ENCODE measurements at regions not wholly inside any gene's neighbourhood (a gene's known extent, or its start where the extent isn't known, plus 50 kb on each side); places are given as distances from the start of the nearest gene placed in this dataset.

DNA sequence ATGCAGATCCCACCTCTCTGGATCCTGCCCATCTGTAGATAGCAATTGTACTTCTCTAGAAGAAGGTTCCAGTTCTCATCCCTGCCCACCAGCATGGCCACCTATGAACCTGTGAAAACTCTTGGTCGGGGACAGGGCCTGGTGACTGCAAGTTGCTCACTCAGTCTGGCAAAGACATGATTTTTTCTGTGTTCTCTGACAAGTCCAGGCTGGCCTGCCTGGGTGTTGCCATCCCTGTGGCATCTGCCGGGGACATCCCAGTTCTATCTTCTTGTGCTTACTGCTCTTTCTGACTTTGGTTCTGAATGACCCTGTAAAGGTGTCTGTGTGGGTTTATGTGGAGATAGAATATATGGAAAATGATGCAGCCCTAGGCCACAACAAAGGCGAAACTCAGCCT lies 545.8 kb downstream of the INSC start:
- no peak for TF ChIP-seq GATA3 (IDR thresholded peaks at IDR 0.05; ENCODE audit: low read depth, low read length)
- TF ChIP-seq GATA2 (IDR thresholded peaks at IDR 0.05; ENCODE audit: low read depth, low read length), result no peak

DNA sequence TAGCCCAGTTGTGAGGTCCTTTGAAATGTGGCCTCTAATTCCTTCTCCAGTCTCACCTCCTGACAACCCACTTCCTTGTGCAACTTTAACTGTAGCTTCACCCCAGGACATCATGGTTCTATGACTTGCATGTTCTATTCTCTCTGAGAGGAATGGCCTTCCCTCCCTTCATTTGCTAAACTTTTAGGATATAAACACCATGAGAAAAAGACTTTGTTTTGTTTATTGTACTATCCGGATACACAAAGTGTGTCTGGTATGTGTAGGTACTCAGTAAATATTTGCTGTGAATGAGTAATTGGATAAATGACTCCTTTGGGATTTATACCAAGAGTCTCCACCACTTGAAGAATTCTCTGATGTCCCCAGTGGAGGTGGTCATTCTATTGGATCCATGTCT lies 547.6 kb downstream of the INSC start:
- TF ChIP-seq GATA2 (IDR thresholded peaks at IDR 0.05; ENCODE audit: low read depth, low read length), result no peak
- TF ChIP-seq GATA3 (IDR thresholded peaks at IDR 0.05; ENCODE audit: low read depth, low read length), result no peak

- TF ChIP-seq GATA3 (IDR thresholded peaks at IDR 0.05; ENCODE audit: low read depth, low read length), result no peak
- TF ChIP-seq GATA2 (IDR thresholded peaks at IDR 0.05; ENCODE audit: low read depth, low read length), result no peak
Measured at GRCh38 chr11:15663777-15664218, 549.1 kb downstream of the INSC start.

GRCh38 chr11:15665368-15665871 lies 550.7 kb downstream of the INSC start:
- TF ChIP-seq GATA2 (IDR thresholded peaks at IDR 0.05; ENCODE audit: low read depth, low read length) (no peak), GATA3 (IDR thresholded peaks at IDR 0.05; ENCODE audit: low read depth, low read length) (no peak)

DNA sequence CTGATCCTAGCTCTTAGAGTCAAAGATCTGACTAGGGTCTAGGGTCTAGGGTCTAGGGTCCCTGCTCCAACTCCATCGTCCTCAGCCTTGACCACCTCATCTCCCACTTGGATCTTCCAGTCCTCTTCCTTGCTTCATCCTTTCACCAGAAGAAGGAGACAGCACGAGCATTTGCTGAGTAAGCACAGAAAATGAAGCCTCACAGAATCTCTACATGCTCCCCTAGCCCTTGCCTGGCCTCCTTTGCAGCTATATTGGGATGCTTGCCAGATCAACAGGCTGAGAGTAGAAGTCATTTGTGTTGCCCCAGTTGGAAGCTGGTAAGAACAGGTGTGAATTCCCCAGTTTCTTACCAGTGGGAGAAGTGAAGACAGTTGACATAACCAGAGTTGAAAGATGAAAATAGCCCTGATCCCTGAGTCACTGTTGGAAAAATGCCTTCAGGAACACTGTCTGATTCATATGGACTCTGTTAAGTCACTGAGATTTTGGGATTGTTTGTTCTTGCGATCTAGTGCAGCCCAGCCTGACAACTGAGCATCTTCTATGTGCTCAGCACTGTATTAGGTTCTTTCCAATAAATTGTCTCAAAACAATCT lies 552.5 kb downstream of the INSC start:
- no peak for TF ChIP-seq GATA3 (IDR thresholded peaks at IDR 0.05; ENCODE audit: low read depth, low read length)
- no peak for TF ChIP-seq GATA2 (IDR thresholded peaks at IDR 0.05; ENCODE audit: low read depth, low read length)

DNA sequence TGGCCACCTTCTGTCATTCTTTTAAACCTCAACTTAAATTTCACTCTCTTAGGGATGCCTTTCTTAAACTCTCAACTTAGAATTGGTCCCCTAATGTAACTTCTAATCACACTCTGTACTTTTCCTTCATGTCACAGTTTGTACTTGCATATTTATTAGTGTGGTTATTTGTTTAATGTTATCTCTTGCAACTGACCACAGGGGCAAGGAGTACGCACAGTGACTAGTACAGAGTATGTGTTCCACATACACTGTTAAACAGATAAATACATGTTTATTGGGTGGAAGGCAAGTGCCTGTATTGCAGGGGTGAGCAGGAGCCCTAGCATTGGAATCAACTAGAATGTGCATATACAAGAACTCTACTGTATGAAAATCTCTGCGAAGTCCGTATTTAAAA lies 554.0 kb downstream of the INSC start:
- TF ChIP-seq GATA3 (IDR thresholded peaks at IDR 0.05; ENCODE audit: low read depth, low read length), result no peak
- no peak for TF ChIP-seq GATA2 (IDR thresholded peaks at IDR 0.05; ENCODE audit: low read depth, low read length)

DNA sequence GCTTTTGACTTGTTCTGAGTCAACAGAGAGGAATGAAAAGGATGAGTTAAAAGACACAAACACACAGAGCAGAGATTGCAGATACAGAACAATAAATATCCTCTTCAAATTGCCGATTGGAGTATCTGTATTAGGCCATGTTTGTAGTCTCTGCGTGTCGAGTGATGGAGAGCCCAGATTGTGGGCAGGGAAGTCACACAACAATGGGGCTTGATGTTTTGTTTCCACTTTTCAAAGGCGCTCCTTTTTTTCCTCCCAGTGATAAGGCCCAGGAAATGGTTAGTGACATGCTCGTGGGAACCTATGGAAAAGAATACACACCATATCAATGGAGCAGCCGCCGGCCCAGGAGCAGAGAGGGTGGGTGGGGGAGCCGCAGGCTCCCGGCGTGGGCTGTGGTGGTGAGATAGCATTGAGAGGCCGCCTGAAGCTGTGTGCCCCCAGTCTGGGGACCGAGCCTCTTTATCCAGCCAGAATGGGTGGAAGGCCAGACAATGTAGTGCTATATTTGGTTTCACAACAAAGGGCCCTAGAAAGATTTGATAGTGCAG lies 555.9 kb downstream of the INSC start:
- no peak for TF ChIP-seq GATA3 (IDR thresholded peaks at IDR 0.05; ENCODE audit: low read depth, low read length)
- TF ChIP-seq GATA2 (IDR thresholded peaks at IDR 0.05; ENCODE audit: low read depth, low read length), result no peak

DNA sequence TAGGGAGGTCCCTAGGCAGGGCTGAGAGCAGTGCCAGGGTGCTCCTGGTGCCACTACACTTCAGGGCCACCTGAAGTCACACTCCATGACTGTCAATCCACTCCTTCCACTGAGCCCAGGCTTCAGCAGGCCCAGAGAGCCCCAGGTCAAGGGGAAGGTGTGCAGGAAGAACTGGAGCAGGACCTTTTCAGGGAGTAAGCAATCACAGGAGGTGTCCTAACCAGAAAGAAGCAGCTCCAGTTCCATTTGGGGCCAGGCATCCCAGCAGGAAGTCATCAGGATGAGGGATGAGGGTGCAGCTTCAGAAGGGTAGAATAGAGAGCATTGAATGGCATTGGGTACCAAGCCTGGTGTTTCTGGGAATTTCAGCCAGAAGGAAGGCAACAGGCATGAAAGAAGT lies 556.5 kb downstream of the INSC start:
- TF ChIP-seq GATA3 (IDR thresholded peaks at IDR 0.05; ENCODE audit: low read depth, low read length) (no peak), GATA2 (IDR thresholded peaks at IDR 0.05; ENCODE audit: low read depth, low read length) (no peak)

GRCh38 chr11:15672825-15673224 lies 558.1 kb downstream of the INSC start:
- TF ChIP-seq GATA3 (IDR thresholded peaks at IDR 0.05; ENCODE audit: low read depth, low read length), result no peak
- TF ChIP-seq GATA2 (IDR thresholded peaks at IDR 0.05; ENCODE audit: low read depth, low read length), result no peak

GRCh38 chr11:15673408-15673831 lies 558.7 kb downstream of the INSC start:
- TF ChIP-seq GATA3 (IDR thresholded peaks at IDR 0.05; ENCODE audit: low read depth, low read length) (no peak), GATA2 (IDR thresholded peaks at IDR 0.05; ENCODE audit: low read depth, low read length) (no peak)

DNA sequence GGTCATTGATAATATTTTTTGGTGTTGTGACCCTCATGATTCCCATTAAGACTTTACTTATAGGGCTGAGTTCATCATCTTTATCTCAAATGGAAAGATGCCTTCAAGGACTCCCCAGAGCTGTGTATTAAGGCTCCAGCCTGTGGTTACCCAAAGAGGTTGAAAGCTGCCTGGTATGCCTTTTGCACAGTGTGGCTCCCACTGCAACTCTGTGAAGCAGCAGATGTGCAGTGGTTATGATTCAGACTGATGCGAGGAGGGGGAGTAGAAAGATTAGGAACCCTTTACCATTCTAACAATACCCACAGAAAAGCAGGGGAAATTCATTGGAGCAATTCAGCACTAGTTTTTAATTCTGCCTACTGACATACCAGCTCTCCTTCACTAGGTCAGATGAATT lies 560.0 kb downstream of the INSC start:
- TF ChIP-seq GATA2 (IDR thresholded peaks at IDR 0.05; ENCODE audit: low read depth, low read length) (no peak), GATA3 (IDR thresholded peaks at IDR 0.05; ENCODE audit: low read depth, low read length) (no peak)

- TF ChIP-seq GATA2 (IDR thresholded peaks at IDR 0.05; ENCODE audit: low read depth, low read length) (no peak), GATA3 (IDR thresholded peaks at IDR 0.05; ENCODE audit: low read depth, low read length) (no peak)
Measured at GRCh38 chr11:15675683-15676082, 561.0 kb downstream of the INSC start.

DNA sequence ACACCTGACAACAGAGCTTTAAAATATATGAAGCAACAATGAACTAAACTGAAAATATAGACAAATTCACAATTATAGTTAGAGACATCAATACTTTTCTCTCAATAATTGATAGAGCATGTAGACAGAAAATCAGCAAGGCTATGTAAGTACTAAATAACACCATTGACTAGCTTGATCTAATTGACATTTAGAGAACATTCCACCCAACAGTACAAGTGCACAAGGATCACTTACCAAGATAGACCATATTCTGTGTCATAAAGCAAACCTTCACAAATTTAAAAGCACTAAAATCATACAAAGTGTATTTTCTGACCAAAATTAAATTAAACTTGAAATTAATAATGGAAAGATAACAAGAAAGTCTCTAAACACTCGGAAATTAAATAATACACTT lies 562.5 kb downstream of the INSC start:
- TF ChIP-seq GATA3 (IDR thresholded peaks at IDR 0.05; ENCODE audit: low read depth, low read length) (no peak), GATA2 (IDR thresholded peaks at IDR 0.05; ENCODE audit: low read depth, low read length) (no peak)

GRCh38 chr11:15683528-15683927 lies 568.8 kb downstream of the INSC start:
- TF ChIP-seq GATA3 (IDR thresholded peaks at IDR 0.05; ENCODE audit: low read depth, low read length), result no peak
- no peak for TF ChIP-seq GATA2 (IDR thresholded peaks at IDR 0.05; ENCODE audit: low read depth, low read length)

- TF ChIP-seq GATA3 (IDR thresholded peaks at IDR 0.05; ENCODE audit: low read depth, low read length) (no peak), GATA2 (IDR thresholded peaks at IDR 0.05; ENCODE audit: low read depth, low read length) (no peak)
Measured at GRCh38 chr11:15685306-15685705, 570.6 kb downstream of the INSC start.

All from SH-SY5Y (cell line).